HG03571 (cell line): ENCODE measurements at regions not wholly inside any gene's neighbourhood (a gene's known extent, or its start where the extent isn't known, plus 50 kb on each side); places are given as distances from the start of the nearest gene placed in this dataset.
"Not testable (repeated sequence)": the region's sequence is repeated elsewhere in the genome, so short reads cannot be mapped to it uniquely, and the experiment has no call there.

ENCODE experiments used
- ATAC-seq: cut with Tn5 transposase; IDR thresholded peaks from one replicate; pipeline ENCODE4 v1.9.1; 2021; ENCODE audit not compliant: unreplicated experiment

GRCh38 chr6:22157233-22157632 is 139.6 kb downstream of the PRL start:
- ATAC-seq = no peak

- no peak for ATAC-seq
Measured at GRCh38 chr6:22164236-22164635, 132.6 kb downstream of the PRL start.

GRCh38 chr6:22171006-22171405 is 125.8 kb downstream of the PRL start:
- ATAC-seq = not testable (repeated sequence)

- ATAC-seq = not testable (repeated sequence)
Measured at GRCh38 chr6:22171885-22172284, 125.0 kb downstream of the PRL start.

- no peak for ATAC-seq
Measured at GRCh38 chr6:22173311-22173710, 123.5 kb downstream of the PRL start.

GRCh38 chr6:22180250-22180649 is 116.6 kb downstream of the PRL start:
- ATAC-seq = not testable (repeated sequence)

GRCh38 chr6:22184371-22184770 is 112.5 kb downstream of the PRL start:
- no peak for ATAC-seq

GRCh38 chr6:22189946-22190345 is 106.9 kb downstream of the PRL start:
- no peak for ATAC-seq

GRCh38 chr6:22194188-22194921 is 102.5 kb downstream of the PRL start:
- ATAC-seq = no peak

- no peak for ATAC-seq
Measured at GRCh38 chr6:22199771-22200170, 97.1 kb downstream of the PRL start.

- no peak for ATAC-seq
Measured at GRCh38 chr6:22204153-22204552, 92.7 kb downstream of the PRL start.

- ATAC-seq = no peak
Measured at GRCh38 chr6:22205266-22205665, 91.6 kb downstream of the PRL start.

GRCh38 chr6:22206106-22206505 is 90.7 kb downstream of the PRL start:
- ATAC-seq = no peak

GRCh38 chr6:22208026-22208425 is 88.8 kb downstream of the PRL start:
- ATAC-seq = no peak

- ATAC-seq = no peak
Measured at GRCh38 chr6:22214314-22214713, 82.5 kb downstream of the PRL start.

GRCh38 chr6:22215474-22215873 is 81.4 kb downstream of the PRL start:
- ATAC-seq = not testable (repeated sequence)

GRCh38 chr6:22218410-22218809 is 78.4 kb downstream of the PRL start:
- no peak for ATAC-seq

GRCh38 chr6:22219925-22220324 is 76.9 kb downstream of the PRL start:
- no peak for ATAC-seq

GRCh38 chr6:22221211-22221610 is 75.6 kb downstream of the PRL start:
- no peak for ATAC-seq

GRCh38 chr6:22221630-22222029 is 75.2 kb downstream of the PRL start:
- ATAC-seq = no peak

GRCh38 chr6:22222469-22222868 is 74.4 kb downstream of the PRL start:
- no peak for ATAC-seq

- ATAC-seq = no peak
Measured at GRCh38 chr6:22227824-22228610, 68.8 kb downstream of the PRL start.
